ENCODE measurements at regions not wholly inside any gene's neighbourhood (a gene's known extent, or its start where the extent isn't known, plus 50 kb on each side); places are given as distances from the start of the nearest gene placed in this dataset.

- H3K27ac ChIP-seq (ENCODE audit: low read depth in 1 of 2, low read length in 2 of 2): no peak overlapping the region
- DNase-seq (no peak), ATAC-seq (ENCODE audit: poor library complexity) (no peak)
- no peaks in the 10 kb centered on the region for H3K36me3 Mint-ChIP-seq (ENCODE audit: low read depth)
- peaks cover 0 to 3% of the 10 kb centered on the region in 2 experiments for H3K9me3 ChIP-seq (ENCODE audit: control insufficient read depth in 1 of 2, insufficient read depth in 1 of 2, low read length in 2 of 2)
- H3K4me3 Mint-ChIP-seq: no peak overlapping the region
- no peaks in the 10 kb centered on the region for H3K9me3 Mint-ChIP-seq
- H3K36me3 ChIP-seq (ENCODE audit: insufficient read depth, low read length): no peaks in the 10 kb centered on the region
- H3K4me1 ChIP-seq (ENCODE audit: insufficient read depth, low read length): no peaks in the 10 kb centered on the region
- no peaks in the 10 kb centered on the region for H3K4me1 Mint-ChIP-seq (ENCODE audit: low read depth)
- POLR2A ChIA-PET: no interaction called here
- TF ChIP-seq CTCF (IDR thresholded peaks at IDR 0.05): no peak
- H3K27me3 Mint-ChIP-seq: no peaks in the 10 kb centered on the region
- intact Hi-C loops (cut with DNase I, micrococcal nuclease): no loop called here
- CTCF ChIA-PET: no interaction called here
- no peak overlapping the region for H3K27ac Mint-ChIP-seq
- H3K27me3 ChIP-seq (ENCODE audit: control insufficient read depth in 1 of 2, insufficient read depth in 2 of 2, low read length in 2 of 2): no peaks in the 10 kb centered on the region
- H3K4me3 ChIP-seq (ENCODE audit: low read length): no peak overlapping the region
These were observed 467.5 kb upstream of the NDST4 start for GRCh38 chr4:115580901-115581300.

- Mint-ChIP-seq H3K27me3 (no peaks in the 10 kb centered on the region), H3K4me3 (no peak overlapping the region), H3K9me3 (peaks cover 5% of the 10 kb centered on the region), H3K36me3 (ENCODE audit: low read depth) (no peaks in the 10 kb centered on the region), H3K27ac (no peak overlapping the region), H3K4me1 (ENCODE audit: low read depth) (no peaks in the 10 kb centered on the region)
- DNase-seq (no peak), ATAC-seq (ENCODE audit: poor library complexity) (no peak)
- no peak for TF ChIP-seq CTCF (IDR thresholded peaks at IDR 0.05)
- intact Hi-C loops (cut with DNase I, micrococcal nuclease): no loop called here
- Histone ChIP-seq H3K9me3 (ENCODE audit: control insufficient read depth in 1 of 2, insufficient read depth in 1 of 2, low read length in 2 of 2) (peaks cover 3% of the 10 kb centered on the region in 2 experiments), H3K27ac (ENCODE audit: low read depth in 1 of 2, low read length in 2 of 2) (no peak overlapping the region), H3K4me3 (ENCODE audit: low read length) (no peak overlapping the region), H3K36me3 (ENCODE audit: insufficient read depth, low read length) (no peaks in the 10 kb centered on the region), H3K27me3 (ENCODE audit: control insufficient read depth in 1 of 2, insufficient read depth in 2 of 2, low read length in 2 of 2) (no peaks in the 10 kb centered on the region), H3K4me1 (ENCODE audit: insufficient read depth, low read length) (no peaks in the 10 kb centered on the region)
- POLR2A ChIA-PET: no interaction called here
- CTCF ChIA-PET: no interaction called here
These were observed 462.4 kb upstream of the NDST4 start for GRCh38 chr4:115575851-115576250.

GRCh38 chr4:115562506-115562905 lies 449.1 kb upstream of the NDST4 start:
- H3K27ac Mint-ChIP-seq: no peak overlapping the region
- no peaks in the 10 kb centered on the region for H3K36me3 ChIP-seq (ENCODE audit: insufficient read depth, low read length)

More at GRCh38 chr4:115562506-115562905, 449.1 kb upstream of the NDST4 start:
- Mint-ChIP-seq H3K4me3 (no peak overlapping the region), H3K4me1 (ENCODE audit: low read depth) (no peaks in the 10 kb centered on the region), H3K9me3 (no peaks in the 10 kb centered on the region), H3K36me3 (ENCODE audit: low read depth) (no peaks in the 10 kb centered on the region), H3K27me3 (no peaks in the 10 kb centered on the region)
- Histone ChIP-seq H3K27ac (ENCODE audit: low read depth in 1 of 2, low read length in 2 of 2) (no peak overlapping the region), H3K4me1 (ENCODE audit: insufficient read depth, low read length) (no peaks in the 10 kb centered on the region), H3K27me3 (ENCODE audit: control insufficient read depth in 1 of 2, insufficient read depth in 2 of 2, low read length in 2 of 2) (no peaks in the 10 kb centered on the region), H3K9me3 (ENCODE audit: control insufficient read depth in 1 of 2, insufficient read depth in 1 of 2, low read length in 2 of 2) (no peaks in the 10 kb centered on the region), H3K4me3 (ENCODE audit: low read length) (no peak overlapping the region)
- CTCF ChIA-PET: no interaction called here
- no peak for ATAC-seq (ENCODE audit: poor library complexity)
- TF ChIP-seq CTCF (IDR thresholded peaks at IDR 0.05): no peak
- POLR2A ChIA-PET: no interaction called here
- no peak for DNase-seq
- intact Hi-C loops (cut with DNase I, micrococcal nuclease): no loop called here
